Activated naive CD8-positive, alpha-beta T cell treated with anti-CD3 and anti-CD28 coated beads, Interleukin-2, amount 50 U/mL, for 24 hours (primary cell): ENCODE measurements at regions not wholly inside any gene's neighbourhood (a gene's known extent, or its start where the extent isn't known, plus 50 kb on each side); places are given as distances from the start of the nearest gene placed in this dataset.

Source experiments
- ATAC-seq: fragments of 150-1000 bp; cut with Tn5 transposase; one replicate; pipeline ENCODE4 v1.10.0; 2021
- DNase-seq: peaks from one replicate; pipeline ENCODE4 v3.0.0; 2021
- H3K27ac Mint-ChIP-seq: one replicate; pipeline ENCODE4 v1.8.0; 2021; ENCODE audit warnings: mild to moderate bottlenecking, mixed read lengths
- H3K27me3 Mint-ChIP-seq: one replicate; pipeline ENCODE4 v1.8.0; 2021; ENCODE audit warnings: mixed read lengths
- H3K36me3 Mint-ChIP-seq: one replicate; pipeline ENCODE4 v1.8.0; 2021; ENCODE audit warnings: low read depth, mixed read lengths
- H3K4me1 Mint-ChIP-seq: one replicate; pipeline ENCODE4 v1.8.0; 2021; ENCODE audit warnings: mixed read lengths
- H3K4me3 Mint-ChIP-seq: one replicate; pipeline ENCODE4 v1.8.0; 2021; ENCODE audit warnings: mild to moderate bottlenecking, moderate library complexity, mixed read lengths
- H3K9me3 Mint-ChIP-seq: one replicate; pipeline ENCODE4 v1.8.0; 2021; ENCODE audit warnings: mixed read lengths

DNA sequence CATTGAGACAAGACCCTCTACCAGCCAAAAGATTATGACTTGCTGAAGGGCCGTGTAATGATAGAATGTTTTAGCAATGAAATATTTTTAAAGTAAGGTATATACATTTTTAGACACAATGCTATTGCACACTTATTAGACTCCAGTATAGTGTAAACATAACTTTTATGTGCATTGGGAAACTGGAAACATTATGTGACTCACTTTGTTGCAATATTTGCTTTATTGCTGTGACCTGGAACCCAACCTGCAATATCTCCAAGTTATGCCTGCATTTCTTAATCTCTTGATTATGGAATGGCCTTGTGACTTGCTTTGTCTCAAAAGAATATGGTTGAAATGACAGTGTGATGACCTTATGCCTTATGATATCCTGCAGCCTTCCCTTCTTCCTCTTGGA lies 502.0 kb downstream of the EPHA4 start:
- Mint-ChIP-seq H3K4me1 (no peaks in the 10 kb centered on the region), H3K36me3 (no peaks in the 10 kb centered on the region), H3K27ac (no peak overlapping the region), H3K27me3 (no peaks in the 10 kb centered on the region), H3K4me3 (no peak overlapping the region), H3K9me3 (peaks cover 12% of the 10 kb centered on the region)
- ATAC-seq, result no peak
- DNase-seq, result no peak

DNA sequence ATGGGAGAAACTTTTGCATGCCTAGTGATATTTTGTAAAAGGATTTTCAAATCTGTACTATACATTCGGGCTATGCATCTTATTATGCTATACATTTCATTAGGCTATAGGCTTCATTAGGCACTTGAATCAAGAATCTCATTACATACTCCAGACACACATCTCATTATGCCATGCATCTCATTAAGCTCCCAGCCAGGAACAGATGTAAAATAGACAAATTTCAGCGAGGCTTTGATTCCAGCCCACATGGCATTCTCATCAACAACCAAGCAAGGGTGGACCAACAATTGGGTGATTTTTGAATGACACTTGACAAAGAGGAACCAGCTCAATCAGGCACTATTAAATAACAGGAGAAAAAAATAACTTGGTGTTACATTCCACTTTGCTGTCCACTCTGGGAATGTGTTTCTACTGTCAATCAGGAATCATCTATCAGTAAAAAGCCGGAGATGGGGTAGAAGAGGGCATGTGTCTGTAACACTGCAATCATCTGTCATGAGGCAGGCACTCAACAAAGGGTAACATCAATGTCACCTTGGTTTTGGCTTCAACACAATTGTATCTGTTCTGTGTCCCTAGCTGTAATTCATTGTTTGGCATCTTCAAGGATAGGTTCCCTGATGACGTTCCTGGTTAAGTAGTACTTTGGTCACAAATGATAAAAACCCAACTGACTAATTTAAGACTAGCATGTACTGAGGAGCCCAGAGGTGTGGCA lies 498.6 kb downstream of the EPHA4 start:
- Mint-ChIP-seq H3K27ac (no peak overlapping the region), H3K9me3 (peaks cover 12% of the 10 kb centered on the region), H3K4me3 (no peak overlapping the region), H3K36me3 (no peaks in the 10 kb centered on the region), H3K27me3 (peaks cover 2% of the 10 kb centered on the region), H3K4me1 (no peaks in the 10 kb centered on the region)
- DNase-seq, result no peak
- no peak for ATAC-seq

DNA sequence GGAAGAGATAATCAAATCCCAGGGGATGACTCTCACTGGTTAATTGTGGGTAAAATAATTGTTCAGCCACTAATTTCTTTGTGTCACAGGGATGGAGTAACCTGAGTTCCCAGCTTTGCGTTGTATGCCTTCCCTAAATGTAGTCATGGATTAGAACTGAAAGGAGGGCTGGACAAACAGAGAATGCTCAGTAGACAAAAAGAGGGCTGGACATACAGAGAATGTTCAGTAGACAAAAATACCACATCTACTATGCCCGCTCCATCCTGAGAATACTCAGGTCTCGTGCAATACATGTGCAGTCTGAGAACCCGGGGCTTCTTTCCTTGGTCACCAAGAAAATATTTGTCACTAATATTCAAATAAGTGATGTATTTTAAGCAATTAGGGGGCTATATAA lies 497.9 kb downstream of the EPHA4 start:
- no peaks in the 10 kb centered on the region for H3K4me1 Mint-ChIP-seq
- H3K4me3 Mint-ChIP-seq, result no peak overlapping the region
- ATAC-seq (no peak), DNase-seq (no peak)
- H3K27ac Mint-ChIP-seq, result no peak overlapping the region
- no peaks in the 10 kb centered on the region for H3K36me3 Mint-ChIP-seq
- H3K9me3 Mint-ChIP-seq, result peaks cover 11% of the 10 kb centered on the region
- peaks cover 2% of the 10 kb centered on the region for H3K27me3 Mint-ChIP-seq

DNA sequence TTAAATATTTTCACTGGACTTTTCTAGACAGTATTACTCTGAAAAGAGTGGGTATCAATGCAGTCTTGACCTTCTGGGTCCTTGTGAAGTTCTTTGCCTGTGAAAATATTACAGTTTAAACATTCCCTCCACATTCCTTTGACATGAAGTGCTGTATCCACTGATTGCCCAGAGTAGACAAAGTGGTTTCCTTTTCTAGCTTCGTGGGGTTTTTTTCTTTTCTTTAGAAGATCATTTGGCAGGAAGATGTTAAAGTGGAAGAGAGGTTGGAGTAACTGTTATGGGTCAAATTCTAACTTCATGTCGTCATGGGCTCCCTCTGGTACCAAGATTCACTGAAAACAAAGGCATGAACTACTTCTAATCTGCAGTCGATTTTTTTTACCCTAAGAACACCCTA lies 496.9 kb downstream of the EPHA4 start:
- H3K36me3 Mint-ChIP-seq, result no peaks in the 10 kb centered on the region
- ATAC-seq (no peak), DNase-seq (no peak)
- H3K9me3 Mint-ChIP-seq, result peaks cover 7% of the 10 kb centered on the region
- peaks cover 2% of the 10 kb centered on the region for H3K27me3 Mint-ChIP-seq
- H3K27ac Mint-ChIP-seq, result no peak overlapping the region
- H3K4me1 Mint-ChIP-seq, result no peaks in the 10 kb centered on the region
- H3K4me3 Mint-ChIP-seq, result no peak overlapping the region

DNA sequence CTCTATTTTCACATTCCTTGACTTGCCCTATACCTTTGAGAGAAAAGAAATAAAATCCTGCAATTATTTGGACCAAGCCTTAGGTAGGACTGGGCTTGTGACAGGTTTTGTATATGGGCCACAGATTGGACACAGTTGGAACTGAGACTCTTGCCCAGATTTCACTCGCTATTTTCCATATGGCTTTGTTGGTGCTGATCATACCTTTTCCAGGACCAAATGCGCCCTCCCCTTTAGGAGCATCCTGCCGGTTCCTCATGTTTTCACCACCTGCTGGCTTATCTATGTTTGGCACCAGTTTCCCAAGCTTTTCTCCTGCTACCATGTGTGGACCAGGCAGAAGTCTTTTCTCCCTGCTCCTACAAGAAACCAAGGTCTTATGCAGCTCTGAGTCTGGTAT lies 494.9 kb downstream of the EPHA4 start:
- H3K9me3 Mint-ChIP-seq, result peaks cover 2% of the 10 kb centered on the region
- no peaks in the 10 kb centered on the region for H3K4me1 Mint-ChIP-seq
- H3K27ac Mint-ChIP-seq, result no peak overlapping the region
- DNase-seq (no peak), ATAC-seq (no peak)
- H3K4me3 Mint-ChIP-seq, result no peak overlapping the region
- no peaks in the 10 kb centered on the region for H3K36me3 Mint-ChIP-seq
- H3K27me3 Mint-ChIP-seq, result peaks cover 2% of the 10 kb centered on the region

DNA sequence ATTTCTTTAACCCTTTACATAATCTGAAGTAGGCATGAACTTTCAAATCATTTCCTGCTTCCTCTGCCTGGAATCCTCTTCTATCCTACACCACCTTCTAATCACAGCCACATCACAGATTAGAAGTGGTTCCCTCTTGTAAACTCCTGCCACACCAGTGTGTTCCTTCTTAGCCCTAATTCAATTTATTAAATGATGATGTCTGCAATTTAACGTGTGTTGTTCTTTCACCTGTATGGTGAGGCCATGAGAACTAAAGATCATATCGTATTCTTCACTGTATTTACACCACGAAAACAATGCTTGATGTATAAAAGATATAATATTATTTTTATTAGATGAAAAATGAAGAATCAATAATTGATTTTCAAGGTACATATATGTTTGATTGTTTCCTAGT lies 494.3 kb downstream of the EPHA4 start:
- DNase-seq (no peak), ATAC-seq (no peak)
- no peak overlapping the region for H3K27ac Mint-ChIP-seq
- H3K27me3 Mint-ChIP-seq, result peaks cover 2% of the 10 kb centered on the region
- no peaks in the 10 kb centered on the region for H3K4me1 Mint-ChIP-seq
- H3K4me3 Mint-ChIP-seq, result no peak overlapping the region
- H3K36me3 Mint-ChIP-seq, result no peaks in the 10 kb centered on the region
- no peaks in the 10 kb centered on the region for H3K9me3 Mint-ChIP-seq

DNA sequence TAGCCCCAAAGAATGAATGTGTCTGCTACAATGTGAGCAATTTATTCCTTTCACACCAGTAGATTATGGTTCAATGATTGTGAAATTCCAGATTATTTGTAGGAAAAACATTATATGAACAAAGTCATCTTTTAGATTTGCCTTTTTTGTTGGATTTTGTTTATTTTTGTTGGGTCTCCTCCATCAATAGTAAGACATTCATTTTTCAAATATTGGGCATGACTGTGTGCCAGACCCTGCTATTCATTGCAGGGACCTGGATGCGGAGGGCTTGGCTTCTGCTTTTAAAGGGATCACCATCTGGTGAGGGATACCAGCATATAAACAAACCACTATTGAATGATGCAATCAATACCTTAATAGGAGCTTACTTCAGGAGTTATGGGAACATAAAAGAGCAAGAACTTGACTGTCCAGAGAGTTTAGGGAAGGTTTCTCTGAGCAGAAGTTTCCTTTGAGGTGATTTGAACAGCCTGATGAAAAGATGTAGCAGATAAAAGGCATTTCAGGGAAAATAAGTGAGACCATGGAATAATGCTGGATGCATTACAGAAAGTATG lies 486.7 kb downstream of the EPHA4 start:
- Mint-ChIP-seq H3K4me3 (no peak overlapping the region), H3K27me3 (no peaks in the 10 kb centered on the region), H3K36me3 (no peaks in the 10 kb centered on the region), H3K27ac (no peak overlapping the region), H3K9me3 (no peaks in the 10 kb centered on the region), H3K4me1 (no peaks in the 10 kb centered on the region)
- ATAC-seq (no peak), DNase-seq (no peak)

DNA sequence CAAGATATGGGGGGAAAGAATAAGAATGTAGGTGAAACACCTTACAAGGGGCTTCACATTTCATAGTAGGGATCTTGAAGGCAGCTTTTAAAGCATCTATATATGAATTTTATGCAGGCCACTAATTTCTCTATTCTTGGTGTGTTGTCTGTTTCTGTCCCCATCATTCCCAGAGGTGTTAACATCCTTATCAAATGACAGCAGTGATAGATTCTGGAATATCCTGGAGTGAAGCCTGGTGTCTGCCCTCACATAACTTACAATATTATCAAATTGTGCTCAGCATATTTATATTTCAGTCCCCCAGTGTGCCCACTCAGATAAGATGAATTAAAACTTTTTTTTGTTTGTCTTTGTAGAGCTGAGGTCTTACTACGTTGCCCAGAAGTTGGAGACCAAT lies 486.2 kb downstream of the EPHA4 start:
- no peak overlapping the region for H3K4me3 Mint-ChIP-seq
- no peaks in the 10 kb centered on the region for H3K9me3 Mint-ChIP-seq
- H3K36me3 Mint-ChIP-seq, result no peaks in the 10 kb centered on the region
- H3K4me1 Mint-ChIP-seq, result no peaks in the 10 kb centered on the region
- no peak overlapping the region for H3K27ac Mint-ChIP-seq
- no peak for DNase-seq
- H3K27me3 Mint-ChIP-seq, result no peaks in the 10 kb centered on the region
- ATAC-seq, result no peak

DNA sequence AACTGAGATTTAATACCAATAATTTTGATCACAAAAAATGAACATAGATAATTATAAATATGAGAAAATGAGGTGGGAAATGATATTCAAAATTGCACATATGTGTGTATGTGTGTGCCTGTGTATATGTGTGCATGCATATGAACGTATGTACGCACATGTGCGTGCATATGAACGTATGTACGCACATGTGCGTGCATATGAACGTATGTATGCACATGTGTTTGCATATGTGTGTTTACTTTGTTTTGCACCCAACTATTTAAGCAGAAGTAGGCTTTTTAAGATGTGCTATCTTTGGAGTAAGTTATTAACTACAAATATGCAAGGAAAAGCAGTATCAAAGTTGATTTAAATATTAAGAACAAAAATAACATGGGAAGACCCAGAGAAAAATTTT lies 484.3 kb downstream of the EPHA4 start:
- H3K9me3 Mint-ChIP-seq, result no peaks in the 10 kb centered on the region
- H3K27me3 Mint-ChIP-seq, result peaks cover 2% of the 10 kb centered on the region
- ATAC-seq (no peak), DNase-seq (no peak)
- H3K4me1 Mint-ChIP-seq, result no peaks in the 10 kb centered on the region
- H3K36me3 Mint-ChIP-seq, result no peaks in the 10 kb centered on the region
- no peak overlapping the region for H3K27ac Mint-ChIP-seq
- H3K4me3 Mint-ChIP-seq, result no peak overlapping the region

DNA sequence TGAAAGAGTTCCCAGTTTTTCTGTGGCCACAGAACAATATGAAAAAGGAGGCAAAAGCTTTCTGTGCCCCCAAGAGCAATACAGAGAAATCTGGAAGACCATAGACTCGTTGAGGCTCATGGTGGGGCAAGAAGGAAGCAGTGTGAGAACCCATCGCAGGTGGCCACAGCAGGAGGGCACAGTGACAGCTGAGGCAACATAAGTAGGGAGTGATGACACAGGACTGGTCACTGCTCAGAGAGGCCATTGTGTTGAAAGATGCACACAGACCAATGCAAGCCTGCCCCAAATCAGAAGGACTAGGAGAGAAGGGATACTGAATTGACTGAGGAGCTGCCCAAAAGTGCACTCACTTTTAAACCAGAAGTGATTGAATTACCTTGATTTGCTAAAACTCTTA lies 483.6 kb downstream of the EPHA4 start:
- H3K27ac Mint-ChIP-seq, result no peak overlapping the region
- no peaks in the 10 kb centered on the region for H3K4me1 Mint-ChIP-seq
- DNase-seq (no peak), ATAC-seq (no peak)
- peaks cover 4% of the 10 kb centered on the region for H3K27me3 Mint-ChIP-seq
- H3K36me3 Mint-ChIP-seq, result no peaks in the 10 kb centered on the region
- H3K4me3 Mint-ChIP-seq, result no peak overlapping the region
- H3K9me3 Mint-ChIP-seq, result no peaks in the 10 kb centered on the region

DNA sequence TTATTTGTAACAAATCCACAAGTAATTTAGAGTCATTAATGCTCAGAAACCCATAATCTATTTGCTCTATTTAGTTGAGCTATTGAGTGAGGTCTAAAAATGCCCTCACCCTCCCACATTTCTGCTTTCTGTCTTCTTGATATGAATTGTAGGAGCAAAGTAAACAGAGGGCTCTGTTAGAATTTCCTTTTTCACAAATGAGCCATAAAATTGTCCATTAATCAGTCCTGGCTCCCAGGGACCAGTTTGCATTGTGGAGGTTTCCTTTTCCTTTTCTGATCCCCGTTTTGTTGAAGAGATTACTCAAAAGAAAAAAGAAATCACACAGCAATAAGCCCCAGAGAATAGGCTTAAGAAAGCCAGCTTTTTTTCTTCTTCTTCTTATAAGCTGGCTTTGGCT lies 476.7 kb downstream of the EPHA4 start:
- ATAC-seq (no peak), DNase-seq (no peak)
- no peaks in the 10 kb centered on the region for H3K36me3 Mint-ChIP-seq
- H3K4me1 Mint-ChIP-seq, result no peaks in the 10 kb centered on the region
- H3K27me3 Mint-ChIP-seq, result peaks cover 4% of the 10 kb centered on the region
- H3K27ac Mint-ChIP-seq, result no peak overlapping the region
- H3K9me3 Mint-ChIP-seq, result no peaks in the 10 kb centered on the region
- no peak overlapping the region for H3K4me3 Mint-ChIP-seq

DNA sequence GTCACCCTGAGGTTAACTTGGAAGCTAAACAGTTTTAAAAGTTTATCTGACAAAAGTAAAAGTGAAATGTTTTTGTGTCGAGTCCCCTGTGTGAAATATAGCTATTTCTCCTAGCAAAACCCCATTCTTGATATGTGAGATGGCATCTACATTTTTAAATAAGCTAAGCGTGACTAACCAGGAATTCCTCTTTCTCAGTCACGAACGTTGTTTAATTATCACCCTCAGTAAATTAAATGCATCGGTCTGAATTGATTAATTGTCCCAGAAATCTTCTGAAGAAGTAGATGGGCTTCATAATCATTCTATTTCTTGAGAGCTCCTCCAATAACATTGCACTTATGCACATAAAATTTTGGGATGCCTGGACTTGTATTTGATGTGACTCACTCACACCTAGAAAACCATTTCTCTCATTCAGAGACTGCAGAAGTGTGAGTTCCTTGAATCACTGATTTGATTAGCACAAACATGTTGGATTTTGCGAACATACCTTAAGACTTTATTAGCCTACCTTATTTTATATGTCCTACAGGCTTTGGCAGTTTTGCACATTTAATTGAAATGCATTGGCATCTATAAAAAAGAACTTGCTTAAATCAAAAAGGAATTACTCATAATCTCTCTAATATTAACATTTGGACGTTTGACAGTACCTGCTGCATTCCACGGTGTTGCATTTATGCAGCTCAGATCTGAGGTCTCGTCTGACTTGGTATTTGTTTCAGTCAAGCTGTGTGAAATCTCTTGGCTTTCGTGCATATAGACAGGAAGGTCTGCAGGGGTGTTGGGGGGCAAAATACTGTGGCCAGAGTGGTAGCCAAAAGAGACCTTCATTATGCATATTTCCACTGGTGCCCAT lies 475.2 kb downstream of the EPHA4 start:
- Mint-ChIP-seq H3K4me3 (no peak overlapping the region), H3K27me3 (peaks cover 4% of the 10 kb centered on the region)
- DNase-seq, result no peak

DNA sequence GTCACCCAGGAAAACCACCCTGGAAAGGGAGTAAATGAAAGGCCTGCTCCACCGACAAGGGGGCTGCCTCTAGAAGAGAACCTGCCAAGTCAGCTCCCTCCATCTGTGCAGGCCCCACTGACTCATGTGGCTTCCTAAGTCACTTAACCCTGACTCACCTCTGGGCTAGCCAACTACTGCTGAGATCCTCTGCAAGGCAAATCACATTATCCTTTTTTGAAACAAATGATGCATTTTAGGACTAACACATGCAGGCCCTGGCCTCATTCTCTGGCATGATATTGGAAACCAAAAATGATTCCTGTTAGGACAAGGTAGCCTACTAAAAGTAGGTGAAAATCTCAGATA lies 474.6 kb downstream of the EPHA4 start:
- no peak for ATAC-seq
- Mint-ChIP-seq H3K36me3 (no peaks in the 10 kb centered on the region), H3K27me3 (peaks cover 4% of the 10 kb centered on the region), H3K9me3 (no peaks in the 10 kb centered on the region), H3K4me3 (no peak overlapping the region), H3K4me1 (no peaks in the 10 kb centered on the region), H3K27ac (no peak overlapping the region)
- DNase-seq, result no peak

More for the DNA sequence above, 475.2 kb downstream of the EPHA4 start:
- H3K36me3 Mint-ChIP-seq, result no peaks in the 10 kb centered on the region
- H3K27ac Mint-ChIP-seq, result no peak overlapping the region
- no peak for ATAC-seq
- no peaks in the 10 kb centered on the region for H3K9me3 Mint-ChIP-seq
- H3K4me1 Mint-ChIP-seq, result no peaks in the 10 kb centered on the region

DNA sequence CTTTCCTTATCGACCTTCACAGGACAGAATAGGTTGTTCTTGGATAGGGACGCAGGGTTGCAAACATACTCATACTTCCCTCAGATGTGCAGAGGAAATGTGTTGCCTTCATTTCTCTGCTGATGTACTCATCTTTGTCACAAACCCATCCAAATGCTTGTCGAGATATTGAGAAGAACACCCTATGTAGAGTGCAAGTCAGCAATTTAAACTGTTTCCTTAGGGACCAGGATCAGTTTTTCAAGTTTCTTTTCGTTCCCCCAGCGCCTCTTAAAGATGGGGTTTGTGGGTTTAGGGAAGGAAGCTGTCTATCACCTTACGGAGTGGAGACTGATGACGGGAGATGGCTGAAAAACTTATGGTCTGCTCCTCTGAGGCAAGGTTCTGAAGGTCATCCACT lies 474.2 kb downstream of the EPHA4 start:
- DNase-seq (no peak), ATAC-seq (no peak)
- Mint-ChIP-seq H3K4me3 (no peak overlapping the region), H3K36me3 (no peaks in the 10 kb centered on the region), H3K4me1 (no peaks in the 10 kb centered on the region), H3K27me3 (peaks cover under 1% of the 10 kb centered on the region), H3K27ac (no peak overlapping the region), H3K9me3 (no peaks in the 10 kb centered on the region)

DNA sequence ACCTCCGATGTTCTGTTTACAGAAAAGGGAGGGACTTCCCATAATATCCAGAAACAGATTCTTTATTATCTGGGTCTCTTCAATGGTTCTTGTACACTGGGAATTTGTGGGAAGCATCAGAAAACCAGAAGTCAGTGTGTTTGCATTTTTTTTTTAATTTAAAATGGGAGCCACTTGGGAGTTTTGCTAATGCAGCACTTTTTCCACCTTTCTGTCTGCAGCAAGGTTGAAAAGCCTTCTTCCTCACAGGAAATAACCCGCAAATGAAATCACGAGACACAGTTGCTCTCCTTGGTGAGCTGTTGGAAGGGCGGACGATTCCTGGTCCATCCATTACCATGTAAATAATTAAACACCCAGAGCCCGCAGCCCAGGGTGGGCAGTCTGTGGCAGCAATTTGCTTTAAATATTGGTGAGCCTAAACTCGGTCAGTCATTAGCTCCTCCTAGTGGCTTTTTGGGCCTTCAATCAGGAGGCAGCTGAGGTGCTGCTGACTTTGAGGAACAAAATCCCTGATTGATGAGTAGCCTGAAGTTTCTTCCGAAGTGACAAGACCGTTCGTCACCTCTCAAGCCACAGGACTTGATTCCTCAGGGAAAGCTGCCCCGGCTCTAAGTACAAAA lies 471.5 kb downstream of the EPHA4 start:
- no peak for ATAC-seq
- Mint-ChIP-seq H3K27ac (no peak overlapping the region), H3K4me3 (no peak overlapping the region), H3K9me3 (no peaks in the 10 kb centered on the region), H3K27me3 (no peaks in the 10 kb centered on the region), H3K4me1 (peaks cover 6% of the 10 kb centered on the region), H3K36me3 (no peaks in the 10 kb centered on the region)
- DNase-seq, result no peak
